Sigmoid colon (tissue), 3 donors: ENCODE measurements at regions not wholly inside any gene's neighbourhood (a gene's known extent, or its start where the extent isn't known, plus 50 kb on each side); places are given as distances from the start of the nearest gene placed in this dataset.

ENCODE experiments used
- POLR2A ChIP-seq, 2 donors: fragments of 450-650 bp; IDR thresholded peaks; one replicate each; pipeline ENCODE4 v1.6.1; 2016; ENCODE audit warnings: antibody characterized with exemption in 2 of 2, mild to moderate bottlenecking in 2 of 2, moderate library complexity in 2 of 2
- TF ChIP-seq, protein P1 (sequence below), 4 experiments: fragments of 450-650 bp in 3 of 4; fragments of 200-600 bp in 1 of 4; IDR thresholded peaks; one replicate each; pipeline ENCODE4 v1.5.1; 2016 to 2019; ENCODE audit warnings: antibody characterized with exemption in 4 of 4, mild to moderate bottlenecking in 3 of 4, moderate library complexity in 2 of 4

DNA sequence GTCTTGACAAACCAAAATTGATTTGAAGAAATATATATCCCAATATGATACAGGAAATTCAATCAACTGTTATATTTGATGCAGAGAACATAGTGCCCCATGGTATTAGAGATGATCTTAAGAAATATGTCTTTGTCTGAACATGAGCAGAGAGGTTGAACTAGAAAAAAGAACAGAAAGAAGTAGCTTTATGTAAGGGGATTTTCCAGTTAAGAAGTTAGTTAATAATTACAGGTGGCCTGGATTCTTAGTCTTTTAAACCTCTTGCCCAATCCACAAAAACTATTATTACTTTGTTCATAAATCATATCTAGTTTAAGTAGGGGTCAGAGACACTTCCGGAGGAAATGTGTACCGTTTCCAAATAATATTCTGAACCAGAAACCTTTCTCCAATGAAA lies 1186.7 kb upstream of the EPHA6 start:
- no peak for TF ChIP-seq POLR2A (IDR thresholded peaks at IDR 0.05)
- TF ChIP-seq, protein P1, sequence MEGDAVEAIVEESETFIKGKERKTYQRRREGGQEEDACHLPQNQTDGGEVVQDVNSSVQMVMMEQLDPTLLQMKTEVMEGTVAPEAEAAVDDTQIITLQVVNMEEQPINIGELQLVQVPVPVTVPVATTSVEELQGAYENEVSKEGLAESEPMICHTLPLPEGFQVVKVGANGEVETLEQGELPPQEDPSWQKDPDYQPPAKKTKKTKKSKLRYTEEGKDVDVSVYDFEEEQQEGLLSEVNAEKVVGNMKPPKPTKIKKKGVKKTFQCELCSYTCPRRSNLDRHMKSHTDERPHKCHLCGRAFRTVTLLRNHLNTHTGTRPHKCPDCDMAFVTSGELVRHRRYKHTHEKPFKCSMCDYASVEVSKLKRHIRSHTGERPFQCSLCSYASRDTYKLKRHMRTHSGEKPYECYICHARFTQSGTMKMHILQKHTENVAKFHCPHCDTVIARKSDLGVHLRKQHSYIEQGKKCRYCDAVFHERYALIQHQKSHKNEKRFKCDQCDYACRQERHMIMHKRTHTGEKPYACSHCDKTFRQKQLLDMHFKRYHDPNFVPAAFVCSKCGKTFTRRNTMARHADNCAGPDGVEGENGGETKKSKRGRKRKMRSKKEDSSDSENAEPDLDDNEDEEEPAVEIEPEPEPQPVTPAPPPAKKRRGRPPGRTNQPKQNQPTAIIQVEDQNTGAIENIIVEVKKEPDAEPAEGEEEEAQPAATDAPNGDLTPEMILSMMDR (IDR thresholded peaks at IDR 0.05): no peak
